Lung (tissue), 11 donors: ENCODE measurements at regions not wholly inside any gene's neighbourhood (a gene's known extent, or its start where the extent isn't known, plus 50 kb on each side); places are given as distances from the start of the nearest gene placed in this dataset.
A peak's percentile ranks its signal among the peaks of the same experiment; 100 is the strongest.

ENCODE experiments used
- ATAC-seq: fragments of 200-7000 bp; cut with Tn5 transposase; one replicate; pipeline ENCODE4 v1.9.1; 2020; ENCODE audit warnings: moderate number of reproducible peaks; ENCODE audit not compliant: insufficient read depth, low FRiP score
- DNase-seq, 3 donors: peaks; one replicate each; pipeline ENCODE4 v3.0.0-alpha.2; 2013 to 2017
- H3K27ac ChIP-seq, 2 donors: one replicate each; pipeline ENCODE4 v1.5.1; 2013; ENCODE audit warnings: mild to moderate bottlenecking in 2 of 2, moderate library complexity in 2 of 2, control low read depth in 1 of 2, inconsistent platforms in 1 of 2, low read depth in 1 of 2, low read length in 1 of 2
- H3K27me3 ChIP-seq, 3 donors: one replicate each; pipeline ENCODE4 v1.5.1; 2013; ENCODE audit warnings: low read length in 2 of 3; ENCODE audit not compliant: control insufficient read depth in 3 of 3, insufficient read depth in 3 of 3
- H3K36me3 ChIP-seq, 4 donors: one replicate each; pipeline ENCODE4 v1.5.1; 2013; ENCODE audit warnings: low read length in 4 of 4, mild to moderate bottlenecking in 1 of 4, moderate library complexity in 1 of 4; ENCODE audit not compliant: control insufficient read depth in 4 of 4, insufficient read depth in 4 of 4
- H3K4me1 ChIP-seq, 5 donors: one replicate each; pipeline ENCODE4 v1.5.1; 2013; ENCODE audit warnings: low read length in 5 of 5, mild to moderate bottlenecking in 2 of 5, moderate library complexity in 1 of 5; ENCODE audit not compliant: control insufficient read depth in 5 of 5, insufficient read depth in 5 of 5
- H3K4me3 ChIP-seq: one replicate; pipeline ENCODE4 v1.5.1; 2013; ENCODE audit warnings: mild to moderate bottlenecking, control low read depth, moderate library complexity
- H3K9ac ChIP-seq, 2 donors: one replicate each; pipeline ENCODE4 v1.5.1; 2013; ENCODE audit warnings: low read length in 2 of 2, control low read depth in 1 of 2; ENCODE audit not compliant: insufficient read depth in 1 of 2
- H3K9me3 ChIP-seq, 4 donors: one replicate each; pipeline ENCODE4 v1.5.1; 2013; ENCODE audit warnings: low read length in 3 of 4, mild to moderate bottlenecking in 1 of 4, moderate library complexity in 1 of 4; ENCODE audit not compliant: control insufficient read depth in 4 of 4, insufficient read depth in 3 of 4
- CTCF ChIP-seq: IDR thresholded peaks from 2 replicates; pipeline ENCODE4 v1.5.1; 2012; ENCODE audit warnings: mild to moderate bottlenecking; ENCODE audit errors: control extremely low read depth, extremely low read depth
- WGBS, 2 donors: extraction: QIAGEN DNeasy Blood & Tissue Kit; methylation state at CpG; one replicate each; pipeline ENCODE4 v1.1.7; 2013; 5-methylcytosine and 5-hydroxymethylcytosine counted together
- donor health status: control.
- donor health status: control.
- donor health status: Bipolar disorder and iron deficiency.
- donor health status: healthy.
- donor health status: DM: yes; HTN: yes; CAD: no.

- no peak overlapping the region for H3K4me3 ChIP-seq
- H3K4me1 ChIP-seq: no peaks in the 10 kb centered on the region
- ATAC-seq: no peak
- peaks cover 0 to 3% (median 0%) of the 10 kb centered on the region in 4 donors for H3K9me3 ChIP-seq
- no peak for DNase-seq
- 82 to 85% methylated on average over 3 of the region's 3 CpGs for WGBS, 2 donors
- TF ChIP-seq CTCF: no peak
- H3K36me3 ChIP-seq: no peaks in the 10 kb centered on the region
- no peak overlapping the region for H3K9ac ChIP-seq
- no peak overlapping the region for H3K27ac ChIP-seq
- no peaks in the 10 kb centered on the region for H3K27me3 ChIP-seq
These were observed 88.6 kb upstream of the PAPPA start for GRCh38 chr9:116064970-116065369.

GRCh38 chr9:116066221-116066620 lies 87.4 kb upstream of the PAPPA start:
- H3K9ac ChIP-seq: no peak overlapping the region
- H3K4me3 ChIP-seq: no peak overlapping the region
- no peak for TF ChIP-seq CTCF
- H3K36me3 ChIP-seq: no peaks in the 10 kb centered on the region
- H3K4me1 ChIP-seq: no peaks in the 10 kb centered on the region
- H3K27ac ChIP-seq: no peak overlapping the region
- no peaks in the 10 kb centered on the region for H3K27me3 ChIP-seq
- no peak for DNase-seq
- peaks cover 0 to 3% (median 0%) of the 10 kb centered on the region in 4 donors for H3K9me3 ChIP-seq
- no peak for ATAC-seq
- WGBS, 2 donors: 81 to 88% methylated on average over 3 of the region's 3 CpGs

- H3K36me3 ChIP-seq: no peaks in the 10 kb centered on the region
- peaks cover 0 to 3% (median 0%) of the 10 kb centered on the region in 4 donors for H3K9me3 ChIP-seq
- no peak overlapping the region for H3K27ac ChIP-seq
- DNase-seq: peak in 2 of 3 donors; percentile 36 to 53
- ATAC-seq: no peak
- H3K27me3 ChIP-seq: no peaks in the 10 kb centered on the region
- H3K9ac ChIP-seq: no peak overlapping the region
- no peaks in the 10 kb centered on the region for H3K4me1 ChIP-seq
- 63 to 78% methylated on average over 3 of the region's 3 CpGs for WGBS, 2 donors
- no peak overlapping the region for H3K4me3 ChIP-seq
- TF ChIP-seq CTCF: no peak
These were observed 86.0 kb upstream of the PAPPA start for GRCh38 chr9:116067566-116067965.

GRCh38 chr9:116070256-116070914 lies 83.2 kb upstream of the PAPPA start:
- Histone ChIP-seq H3K4me1 (no peaks in the 10 kb centered on the region), H3K27ac (no peak overlapping the region), H3K27me3 (no peaks in the 10 kb centered on the region), H3K36me3 (no peaks in the 10 kb centered on the region), H3K4me3 (no peak overlapping the region), H3K9me3 (peaks cover 0 to 3% (median 0%) of the 10 kb centered on the region in 4 donors), H3K9ac (no peak overlapping the region)
- ATAC-seq (no peak), DNase-seq (no peak)
- TF ChIP-seq CTCF: no peak
- WGBS, 2 donors: 75 to 77% methylated on average over 4 of the region's 4 CpGs
